ENCODE measurements at regions not wholly inside any gene's neighbourhood (a gene's known extent, or its start where the extent isn't known, plus 50 kb on each side); places are given as distances from the start of the nearest gene placed in this dataset.

GRCh38 chr2:88932686-88933085 lies 241.2 kb downstream of the RPIA start:
- peaks cover 10% of the 10 kb centered on the region for H3K9me3 ChIP-seq (ENCODE audit: control insufficient read depth, low read depth, low read length)
- no peak overlapping the region for H3K18ac ChIP-seq (ENCODE audit: insufficient read length, low read depth, low read length)
- H4K5ac ChIP-seq (ENCODE audit: insufficient read length, low read depth, low read length): no peak overlapping the region
- H3K79me2 ChIP-seq (ENCODE audit: insufficient read depth, low read length): no peaks in the 10 kb centered on the region
- H3K79me1 ChIP-seq (ENCODE audit: insufficient read depth, low read depth, low read length, poor library complexity, severe bottlenecking): no peaks in the 10 kb centered on the region
- no peak overlapping the region for H2BK12ac ChIP-seq (ENCODE audit: insufficient read length, low read depth, low read length)
- H2BK20ac ChIP-seq (ENCODE audit: low read depth, low read length, poor library complexity, severe bottlenecking): no peak overlapping the region
- no peak overlapping the region for H2BK15ac ChIP-seq (ENCODE audit: low read depth, low read length)
- no peaks in the 10 kb centered on the region for H3K4me1 Mint-ChIP-seq
- no peaks in the 10 kb centered on the region for H3K4me1 ChIP-seq (ENCODE audit: insufficient read depth, low read length)
- H3K27ac ChIP-seq (ENCODE audit: insufficient read length, low read depth, low read length): no peak overlapping the region
- H3T11ph ChIP-seq (ENCODE audit: low read length): no peak overlapping the region
- no peak overlapping the region; a peak in 1 of 7 replicates for H3K27ac Mint-ChIP-seq
- H2AFZ ChIP-seq (ENCODE audit: low read length): no peak overlapping the region
- no peak overlapping the region for H4K8ac ChIP-seq (replicated peaks; ENCODE audit: insufficient read length, low read depth, low read length)
- no peak overlapping the region for H3K14ac ChIP-seq (ENCODE audit: insufficient read depth, low read length)
- H3K9me3 Mint-ChIP-seq: peaks cover 53 to 83% of the 10 kb centered on the region in 2 experiments
- H3K4me3 Mint-ChIP-seq: no peak overlapping the region
- H3K4ac ChIP-seq (ENCODE audit: low read depth, low read length): no peak overlapping the region
- H2AK5ac ChIP-seq (ENCODE audit: insufficient read length, low read length): no peak overlapping the region
- H3K23me2 ChIP-seq (ENCODE audit: insufficient read length, low read depth, low read length, poor library complexity, severe bottlenecking): no peaks in the 10 kb centered on the region
- no peak overlapping the region for H3K56ac ChIP-seq (ENCODE audit: insufficient read length, low read depth, low read length)
- no peaks in the 10 kb centered on the region for H4K20me1 ChIP-seq (ENCODE audit: control insufficient read depth, insufficient read depth, insufficient read length)
- WGBS (ENCODE audit: extremely low coverage, insufficient read length, low lambda C conversion rate): no CpG with 5 or more reads among the region's 3 CpGs
- H3K27me3 ChIP-seq (ENCODE audit: insufficient read depth, low read length): no peaks in the 10 kb centered on the region
- no peak overlapping the region for H3K4me2 ChIP-seq (ENCODE audit: insufficient read depth, insufficient read length, low read length)
- no peak for DNase-seq
- H3K23ac ChIP-seq (ENCODE audit: insufficient read length, low read depth, low read length): no peak overlapping the region
- H4K91ac ChIP-seq (ENCODE audit: insufficient read length, low read depth, low read length): no peak overlapping the region
- H2BK5ac ChIP-seq (ENCODE audit: insufficient read length, low read length): no peak overlapping the region
- H3K27me3 Mint-ChIP-seq (ENCODE audit: low read depth): peaks cover 4% of the 10 kb centered on the region
- H3K36me3 Mint-ChIP-seq (ENCODE audit: insufficient read depth in 1 of 3, low read depth in 3 of 3): peaks cover 0 to 18% (median 0%) of the 10 kb centered on the region in 3 experiments; a peak in 3 of 7 replicates
- no peak overlapping the region for H3K9ac ChIP-seq (ENCODE audit: extremely low read depth, insufficient read length, low read length)
- H2BK120ac ChIP-seq (ENCODE audit: low read depth, low read length, poor library complexity, severe bottlenecking): no peak overlapping the region
- TF ChIP-seq CTCF (conservative IDR thresholded peaks at IDR 0.05): no peak
